ENCODE measurements at regions not wholly inside any gene's neighbourhood (a gene's known extent, or its start where the extent isn't known, plus 50 kb on each side); places are given as distances from the start of the nearest gene placed in this dataset.

DNA sequence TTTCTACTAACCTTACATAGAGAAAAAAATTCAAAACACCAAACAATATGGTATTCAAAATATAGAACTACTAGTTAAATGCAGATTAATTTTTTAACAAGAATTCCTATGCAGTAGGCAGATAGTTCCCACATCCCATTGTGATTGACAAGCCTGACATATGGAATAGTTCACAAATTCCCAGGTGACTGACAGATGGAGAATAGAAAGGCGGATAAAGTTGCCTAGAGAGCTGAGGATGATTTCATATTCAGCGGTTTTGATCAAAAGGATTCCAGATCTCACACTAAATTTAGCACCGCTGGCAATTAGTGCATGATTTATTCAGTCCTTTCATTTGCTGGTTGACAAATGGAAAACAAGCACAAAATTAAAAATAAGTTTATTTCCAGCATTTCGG is 733.7 kb upstream of the POU3F3 start:
- no peak for DNase-seq (ENCODE audit: extremely low read depth, low read depth)
- TF ChIP-seq, protein P1, sequence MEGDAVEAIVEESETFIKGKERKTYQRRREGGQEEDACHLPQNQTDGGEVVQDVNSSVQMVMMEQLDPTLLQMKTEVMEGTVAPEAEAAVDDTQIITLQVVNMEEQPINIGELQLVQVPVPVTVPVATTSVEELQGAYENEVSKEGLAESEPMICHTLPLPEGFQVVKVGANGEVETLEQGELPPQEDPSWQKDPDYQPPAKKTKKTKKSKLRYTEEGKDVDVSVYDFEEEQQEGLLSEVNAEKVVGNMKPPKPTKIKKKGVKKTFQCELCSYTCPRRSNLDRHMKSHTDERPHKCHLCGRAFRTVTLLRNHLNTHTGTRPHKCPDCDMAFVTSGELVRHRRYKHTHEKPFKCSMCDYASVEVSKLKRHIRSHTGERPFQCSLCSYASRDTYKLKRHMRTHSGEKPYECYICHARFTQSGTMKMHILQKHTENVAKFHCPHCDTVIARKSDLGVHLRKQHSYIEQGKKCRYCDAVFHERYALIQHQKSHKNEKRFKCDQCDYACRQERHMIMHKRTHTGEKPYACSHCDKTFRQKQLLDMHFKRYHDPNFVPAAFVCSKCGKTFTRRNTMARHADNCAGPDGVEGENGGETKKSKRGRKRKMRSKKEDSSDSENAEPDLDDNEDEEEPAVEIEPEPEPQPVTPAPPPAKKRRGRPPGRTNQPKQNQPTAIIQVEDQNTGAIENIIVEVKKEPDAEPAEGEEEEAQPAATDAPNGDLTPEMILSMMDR (IDR thresholded peaks at IDR 0.05; ENCODE audit: low read depth, low read length) = no peak

GRCh38 chr2:104125096-104125495 is 728.8 kb upstream of the POU3F3 start:
- no peak for DNase-seq (ENCODE audit: extremely low read depth, low read depth)
- TF ChIP-seq, protein P1 (IDR thresholded peaks at IDR 0.05; ENCODE audit: low read depth, low read length) = no peak

- TF ChIP-seq, protein P1 (IDR thresholded peaks at IDR 0.05; ENCODE audit: low read depth, low read length) = no peak
Observed at GRCh38 chr2:104127049-104127770, 726.7 kb upstream of the POU3F3 start.

DNA sequence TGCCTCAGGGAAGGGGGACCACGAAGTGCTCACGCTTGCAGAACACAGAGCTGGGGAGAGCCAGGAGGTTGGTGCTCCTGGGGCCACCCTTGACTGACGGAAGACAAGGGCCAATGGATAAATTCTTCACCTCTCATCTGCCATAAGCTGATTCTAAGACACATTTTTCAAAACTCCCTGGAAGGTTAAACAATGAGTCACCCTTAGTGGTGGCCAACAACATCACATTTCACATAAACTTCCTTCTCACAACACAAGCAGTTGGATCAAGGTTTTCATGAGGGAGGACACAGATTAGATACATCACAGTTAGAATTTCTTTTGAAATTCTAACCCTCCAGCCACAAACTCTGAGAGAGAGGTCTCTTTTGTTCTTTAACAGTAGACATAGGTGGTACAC is 713.6 kb upstream of the POU3F3 start:
- TF ChIP-seq, protein P1 (IDR thresholded peaks at IDR 0.05; ENCODE audit: low read depth, low read length) = no peak
- DNase-seq (ENCODE audit: extremely low read depth, low read depth) = no peak

More at GRCh38 chr2:104127049-104127770, 726.7 kb upstream of the POU3F3 start:
- DNase-seq (ENCODE audit: extremely low read depth, low read depth) = no peak

DNA sequence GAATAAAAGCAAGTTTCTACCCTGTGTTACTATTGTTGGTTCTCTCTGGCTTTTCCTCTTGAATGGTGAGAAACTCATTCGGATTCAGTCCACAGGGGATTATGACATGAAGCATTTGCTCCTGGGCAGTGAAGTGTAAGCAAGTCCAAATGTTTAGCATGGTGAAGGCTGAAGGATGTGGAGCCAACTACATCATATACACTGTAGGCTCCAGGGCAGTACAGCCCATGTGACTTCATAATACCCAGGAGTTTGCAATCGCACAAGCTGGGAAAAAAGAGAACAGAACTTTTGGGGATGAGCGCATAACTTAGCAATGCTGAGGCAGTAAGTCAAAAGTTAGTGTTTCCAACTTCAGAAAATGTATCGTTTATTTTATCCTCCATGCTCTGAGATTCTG is 695.7 kb upstream of the POU3F3 start:
- TF ChIP-seq, protein P1 (IDR thresholded peaks at IDR 0.05; ENCODE audit: low read depth, low read length) = no peak
- no peak for DNase-seq (ENCODE audit: extremely low read depth, low read depth)

- no peak for DNase-seq (ENCODE audit: extremely low read depth, low read depth)
- TF ChIP-seq, protein P1 (IDR thresholded peaks at IDR 0.05; ENCODE audit: low read depth, low read length) = no peak
Observed at GRCh38 chr2:104163611-104164130, 690.2 kb upstream of the POU3F3 start.

- TF ChIP-seq, protein P1 (IDR thresholded peaks at IDR 0.05; ENCODE audit: low read depth, low read length) = no peak
- DNase-seq (ENCODE audit: extremely low read depth, low read depth) = no peak
Observed at GRCh38 chr2:104164721-104165252, 689.1 kb upstream of the POU3F3 start.
